Heart right ventricle (tissue), 16 donors: ENCODE measurements at regions not wholly inside any gene's neighbourhood (a gene's known extent, or its start where the extent isn't known, plus 50 kb on each side); places are given as distances from the start of the nearest gene placed in this dataset.

ENCODE experiments used
- ATAC-seq, 8 donors: fragments of 200-7000 bp; cut with Tn5 transposase; one replicate each; pipeline ENCODE4 v1.9.1; 2020; ENCODE audit warnings: mild to moderate bottlenecking in 8 of 8, moderate library complexity in 8 of 8, moderate number of reproducible peaks in 1 of 8
- DNase-seq, 2 donors: peaks; one replicate each; pipeline ENCODE4 v3.0.0-alpha.2; 2020
- H3K27ac ChIP-seq, 10 donors: fragments of 200-600 bp; sonication (generic) in 2 of 10; one replicate each; pipeline versions ENCODE4 v1.5.0 to v1.8.0; 2020 to 2022; ENCODE audit warnings: mild to moderate bottlenecking in 3 of 10
- H3K27me3 ChIP-seq, 7 donors: fragments of 200-600 bp; one replicate each; pipeline ENCODE4 v1.8.0; 2021 to 2022; ENCODE audit warnings: mild to moderate bottlenecking in 2 of 7
- H3K36me3 ChIP-seq, 9 donors: fragments of 200-600 bp; sonication (generic) in 1 of 9; one replicate each; pipeline versions ENCODE4 v1.5.0 to v1.8.0; 2020 to 2022; ENCODE audit warnings: mild to moderate bottlenecking in 2 of 9
- H3K4me1 ChIP-seq, 9 donors: fragments of 200-600 bp; sonication (generic) in 1 of 9; one replicate each; pipeline versions ENCODE4 v1.5.0 to v1.8.0; 2020 to 2022; ENCODE audit warnings: mild to moderate bottlenecking in 4 of 9
- H3K4me3 ChIP-seq, 10 donors: fragments of 200-600 bp; sonication (generic) in 2 of 10; one replicate each; pipeline versions ENCODE4 v1.5.0 to v1.8.0; 2020 to 2022; ENCODE audit warnings: mild to moderate bottlenecking in 7 of 10, moderate library complexity in 2 of 10
- H3K9me3 ChIP-seq, 11 donors: fragments of 200-600 bp in 10 of 11; sonication (generic) in 2 of 11; one replicate each; pipeline versions ENCODE4 v1.5.0 to v1.8.0; 2013 to 2022; ENCODE audit warnings: mild to moderate bottlenecking in 2 of 11, control low read depth in 1 of 11, moderate library complexity in 1 of 11
- CTCF ChIP-seq, 9 donors: fragments of 200-600 bp; sonication (generic) in 2 of 9; IDR thresholded peaks; one replicate each; pipeline versions ENCODE4 v1.5.0 to v1.8.0; 2021 to 2022; ENCODE audit warnings: antibody characterized with exemption in 9 of 9, mild to moderate bottlenecking in 5 of 9, moderate library complexity in 1 of 9
- WGBS, 2 donors: extraction: QIAGEN DNeasy Blood & Tissue Kit; methylation state at CpG; one replicate each; pipeline ENCODE4 v1.1.7; 2013; ENCODE audit warnings: inconsistent platforms in 1 of 2; 5-methylcytosine and 5-hydroxymethylcytosine counted together
- intact Hi-C, 10 donors: fragments of 100-400 bp; cut with DNase I; formaldehyde crosslinking; loops; one replicate each; pipeline versions ENCODE4 v1.11.1 to v1.14.2; 2022
- donor health status: Arrhythmogenic right ventricular cardiomyopathy.
- donor health status: ischemic (EF 13 %, LVEDD 7.1; RV severe dilation, severe dysfunction).
- donor health status: healthy with polysubstance abuse.
- donor health status: DM: no; HTN: yes; CAD: no.
- donor health status: DM: no; HTN: no; CAD: no.
- donor health status: ischemic (EF 25% LVEDD 6.9; RV normal size, moderate dysfunction).
- donor health status: ischemic (EF 25% LVEDD 5.7; RV mildly dilated, moderate dysfunction).
- donor health status: healthy.
- donor health status: DM: yes; HTN: yes; CAD: no.
- donor health status: Ischemic cardiomyopathy.
- donor health status: ischemic (EF 35%, LVEDD 5.7; RV mildly dilated, moderate dysfunction).
- donor health status: nonischemic (EF 11% LVEDD 7.7; RV severe dilation, severe dysfunction).
- donor health status: DM: yes; HTN: yes; CAD: no.
- donor health status: PGD.
- donor health status: ischemic (EF 29% LVEDD 5.4; RV normal size, mild dysfunction).
- donor health status: nonischemic (EF 23%, LVEDD 6.1; RV moderate dilation, normal function).

- intact Hi-C loops, result loop anchor here in 1 of 10 donors (10.0 kb wide), 1 partner anchor 56 kb away; no protein-coding TSS in a partner anchor
- H3K36me3 ChIP-seq, result no peaks in the 10 kb centered on the region
- no peak for TF ChIP-seq CTCF (IDR thresholded peaks at IDR 0.05)
- WGBS, 2 donors, result 65 to 71% methylated on average over 1 of the region's 1 CpG
- H3K4me1 ChIP-seq, result no peaks in the 10 kb centered on the region
- no peak overlapping the region for H3K4me3 ChIP-seq
- H3K9me3 ChIP-seq, result peaks cover 0 to 12% (median 0%) of the 10 kb centered on the region in 11 donors
- ATAC-seq (no peak), DNase-seq (no peak)
- no peaks in the 10 kb centered on the region for H3K27me3 ChIP-seq
- H3K27ac ChIP-seq, result no peak overlapping the region
Observed at GRCh38 chr18:28398471-28398870, 221.5 kb upstream of the CDH2 start.

- TF ChIP-seq CTCF (IDR thresholded peaks at IDR 0.05), result no peak
- Histone ChIP-seq H3K4me3 (no peak overlapping the region), H3K9me3 (peaks cover 0 to 52% (median 15%) of the 10 kb centered on the region in 11 donors), H3K4me1 (no peaks in the 10 kb centered on the region), H3K27me3 (no peaks in the 10 kb centered on the region), H3K36me3 (no peaks in the 10 kb centered on the region), H3K27ac (no peak overlapping the region)
- intact Hi-C loops, result loop anchor here in 1 of 10 donors (10.0 kb wide), 1 partner anchor 65 kb away; no protein-coding TSS in a partner anchor
- DNase-seq, result no peak
- no peak for ATAC-seq
Observed at GRCh38 chr18:28390022-28390421, 213.1 kb upstream of the CDH2 start.

GRCh38 chr18:28382215-28382879 is 205.4 kb upstream of the CDH2 start:
- DNase-seq (no peak), ATAC-seq (no peak)
- intact Hi-C loops, result no loop called here
- H3K9me3 ChIP-seq, result peaks cover 0 to 23% (median 5%) of the 10 kb centered on the region in 11 donors
- H3K4me3 ChIP-seq, result no peak overlapping the region
- H3K27ac ChIP-seq, result no peak overlapping the region
- no peak for TF ChIP-seq CTCF (IDR thresholded peaks at IDR 0.05)
- no peaks in the 10 kb centered on the region for H3K4me1 ChIP-seq
- H3K36me3 ChIP-seq, result no peaks in the 10 kb centered on the region
- H3K27me3 ChIP-seq, result no peaks in the 10 kb centered on the region
- 70 to 76% methylated on average over 3 of the region's 3 CpGs for WGBS, 2 donors

GRCh38 chr18:28372186-28372585 is 195.3 kb upstream of the CDH2 start:
- no peak for TF ChIP-seq CTCF (IDR thresholded peaks at IDR 0.05)
- H3K27ac ChIP-seq, result no peak overlapping the region
- H3K9me3 ChIP-seq, result no peaks in the 10 kb centered on the region
- no peaks in the 10 kb centered on the region for H3K4me1 ChIP-seq
- ATAC-seq (no peak), DNase-seq (no peak)
- H3K27me3 ChIP-seq, result no peaks in the 10 kb centered on the region
- H3K36me3 ChIP-seq, result no peaks in the 10 kb centered on the region
- no peak overlapping the region for H3K4me3 ChIP-seq
- intact Hi-C loops, result no loop called here
- 85 to 91% methylated on average over 4 of the region's 4 CpGs for WGBS, 2 donors
